ENCODE measurements at regions not wholly inside any gene's neighbourhood (a gene's known extent, or its start where the extent isn't known, plus 50 kb on each side); places are given as distances from the start of the nearest gene placed in this dataset.

GRCh38 chr21:32138658-32139057 lies 140.2 kb downstream of the MIS18A start:
- ChIA-PET CTCF (no interaction called here), POLR2A (no interaction called here), SMC1A (ENCODE audit: uncharacterized antibody, unreplicated experiment) (no interaction called here), RAD21 (ENCODE audit: unreplicated experiment) (no interaction called here)
- no peak overlapping the region for H3K27ac ChIP-seq (ENCODE audit: control insufficient read depth, insufficient read depth)
- in situ Hi-C loops (cut with MboI) = no loop called here
- TF ChIP-seq ZNF24 (IDR thresholded peaks at IDR 0.05) = no peak
- no peak overlapping the region for H3K4me3 ChIP-seq
- H3K4me2 ChIP-seq (ENCODE audit: control insufficient read depth, insufficient read depth) = no peak overlapping the region
- no peaks in the 10 kb centered on the region for H3K27me3 ChIP-seq (replicated peaks in 1 of 2; ENCODE audit: control insufficient read depth in 2 of 2, insufficient read depth in 2 of 2, low read length in 1 of 2)
- no TSS peak for BruUV-seq (replicated peaks)
- no peaks in the 10 kb centered on the region for H4K20me1 ChIP-seq (ENCODE audit: control insufficient read depth, insufficient read depth)
- peaks cover 29% of the 10 kb centered on the region for H3K4me1 ChIP-seq (ENCODE audit: control insufficient read depth, insufficient read depth, low read length)
- DNase-seq (ENCODE audit: low read depth, low spot score) (no peak), ATAC-seq (no peak), FAIRE-seq (no peak)
- no peaks in the 10 kb centered on the region for H3K79me2 ChIP-seq (ENCODE audit: control insufficient read depth, insufficient read depth, low read length)
- H3K36me3 ChIP-seq (ENCODE audit: control insufficient read depth in 2 of 2, insufficient read depth in 2 of 2, low read length in 1 of 2) = no peaks in the 10 kb centered on the region
- H3K9me3 ChIP-seq (replicated peaks; ENCODE audit: control insufficient read depth, insufficient read depth, low read length) = peaks cover 1% of the 10 kb centered on the region; the same call in 2 of the 3 replicates
- no peak overlapping the region for H2AFZ ChIP-seq (ENCODE audit: control insufficient read depth, low read depth, low read length)
- 43% methylated on average over 2 of the region's 2 CpGs for WGBS (ENCODE audit: insufficient coverage, insufficient replicate concordance, low lambda C conversion rate, missing lambda C conversion rate)
- no peak overlapping the region for H3K9ac ChIP-seq (ENCODE audit: control insufficient read depth, insufficient read depth, low read length)
- intact Hi-C loops (cut with micrococcal nuclease; ENCODE audit: unreplicated experiment) = no loop called here

GRCh38 chr21:32137931-32138330 lies 140.9 kb downstream of the MIS18A start:
- H4K20me1 ChIP-seq (ENCODE audit: control insufficient read depth, insufficient read depth) = no peaks in the 10 kb centered on the region
- no peaks in the 10 kb centered on the region for H3K79me2 ChIP-seq (ENCODE audit: control insufficient read depth, insufficient read depth, low read length)
- no peaks in the 10 kb centered on the region for H3K36me3 ChIP-seq (ENCODE audit: control insufficient read depth in 2 of 2, insufficient read depth in 2 of 2, low read length in 1 of 2)
- TF ChIP-seq IRF5 (IDR thresholded peaks at IDR 0.05; ENCODE audit: borderline replicate concordance) (no peak), KLF5 (IDR thresholded peaks at IDR 0.05; ENCODE audit: partially characterized antibody) (no peak), ZBTB11 (CRISPR knock-in tag; IDR thresholded peaks at IDR 0.05) (no peak), BACH1 (IDR thresholded peaks at IDR 0.05; ENCODE audit: borderline replicate concordance) (no peak), SUPT20H (IDR thresholded peaks at IDR 0.05; ENCODE audit: borderline replicate concordance, control insufficient read depth, low read depth, low read length) (no peak), TCF12 (IDR thresholded peaks at IDR 0.05; ENCODE audit: low read depth, low read length) (no peak), ZNF622 (IDR thresholded peaks at IDR 0.05) (no peak), FOXM1 (IDR thresholded peaks at IDR 0.05; ENCODE audit: low read depth, low read length) (no peak)
- WGBS (ENCODE audit: insufficient coverage, insufficient replicate concordance, low lambda C conversion rate, missing lambda C conversion rate) = 62% methylated on average over 9 of the region's 9 CpGs
- no TSS peak for BruUV-seq (replicated peaks)
- RAD21 ChIA-PET (ENCODE audit: unreplicated experiment) = no interaction called here
- SMC1A ChIA-PET (ENCODE audit: uncharacterized antibody, unreplicated experiment) = no interaction called here
- CTCF ChIA-PET = no interaction called here
- H3K9ac ChIP-seq (ENCODE audit: control insufficient read depth, insufficient read depth, low read length) = no peak overlapping the region
- POLR2A ChIA-PET = no interaction called here
- DNase-seq (ENCODE audit: low read depth, low spot score) = no peak
- no peaks in the 10 kb centered on the region for H3K27me3 ChIP-seq (replicated peaks in 1 of 2; ENCODE audit: control insufficient read depth in 2 of 2, insufficient read depth in 2 of 2, low read length in 1 of 2)
- H3K4me2 ChIP-seq (ENCODE audit: control insufficient read depth, insufficient read depth) = no peak overlapping the region
- peaks cover 29% of the 10 kb centered on the region for H3K4me1 ChIP-seq (ENCODE audit: control insufficient read depth, insufficient read depth, low read length)
- FAIRE-seq = no peak
- no peak for ATAC-seq
- H2AFZ ChIP-seq (ENCODE audit: control insufficient read depth, low read depth, low read length) = no peak overlapping the region
- intact Hi-C loops (cut with micrococcal nuclease; ENCODE audit: unreplicated experiment) (no loop called here), in situ Hi-C loops (cut with MboI) (no loop called here)
- H3K27ac ChIP-seq (ENCODE audit: control insufficient read depth, insufficient read depth) = no peak overlapping the region
- H3K4me3 ChIP-seq = no peak overlapping the region
- H3K9me3 ChIP-seq (replicated peaks; ENCODE audit: control insufficient read depth, insufficient read depth, low read length) = peaks cover 1% of the 10 kb centered on the region; the same call in 2 of the 3 replicates
